GM12878 (cell line): ENCODE measurements at regions not wholly inside any gene's neighbourhood (a gene's known extent, or its start where the extent isn't known, plus 50 kb on each side); places are given as distances from the start of the nearest gene placed in this dataset.

Experiments
- ATAC-seq: fragments of 200-7000 bp; cut with Tn5 transposase; 3 replicates; pipeline ENCODE4 v1.9.1; 2020; ENCODE audit warnings: mild to moderate bottlenecking, moderate library complexity
- BruUV-seq: library from RNA; stranded (reverse); fragments of 400-500 nt; replicated peaks from 2 replicates; lab custom pipeline; 2021; lab: Mats Ljungman, UMichigan
- CTCF ChIA-PET: fragments of 300-600 bp; sonication (Branson Sonifier 250); formaldehyde crosslinking; extraction: SDS; loops from one replicate; lab custom pipeline; 2021; ENCODE audit warnings: inconsistent platforms; lab: Yijun Ruan, JAX
- POLR2A ChIA-PET: fragments of 350-600 bp; formaldehyde crosslinking; extraction: SDS; loops from one replicate; lab custom pipeline; 2021; ENCODE audit warnings: inconsistent platforms; lab: Charles Lee
- RAD21 ChIA-PET: fragments of 300-600 bp; sonication (Branson Sonifier 250); formaldehyde crosslinking; loops from one replicate; lab custom pipeline; 2023; ENCODE audit warnings: antibody characterized with exemption; ENCODE audit not compliant: unreplicated experiment; lab: Charles Lee
- SMC1A ChIA-PET: fragments of 300-600 bp; sonication (Branson Sonifier 250); formaldehyde crosslinking; loops from one replicate; lab custom pipeline; 2023; ENCODE audit not compliant: unreplicated experiment, uncharacterized antibody; lab: Charles Lee
- DNase-seq: peaks from one replicate; pipeline ENCODE4 v3.0.0-alpha.2; 2011; ENCODE audit warnings: low read depth, low spot score
- FAIRE-seq: peaks from 3 replicates; lab custom pipeline; 2011; peaks lifted over from hg19 to GRCh38; lab: Jason Lieb, UNC
- H2AFZ ChIP-seq: 2 replicates; pipeline ENCODE4 v1.6.0; 2011; ENCODE audit warnings: low read depth, low read length, control low read depth; ENCODE audit not compliant: control insufficient read depth
- H3K27ac ChIP-seq: 2 replicates; pipeline ENCODE4 v1.5.1; 2011; ENCODE audit warnings: control low read depth; ENCODE audit not compliant: control insufficient read depth, insufficient read depth
- H3K27me3 ChIP-seq, 2 experiments: replicated peaks in 1 of 2; 2 replicates each; pipeline versions ENCODE4 v1.6.0 to v1.6.1; 2011; ENCODE audit warnings: low read length in 1 of 2; ENCODE audit not compliant: control insufficient read depth in 2 of 2, insufficient read depth in 2 of 2
- H3K36me3 ChIP-seq, 2 experiments: 2 replicates each; pipeline ENCODE4 v1.5.1; 2011; ENCODE audit warnings: low read length in 1 of 2; ENCODE audit not compliant: control insufficient read depth in 2 of 2, insufficient read depth in 2 of 2
- H3K4me1 ChIP-seq: 2 replicates; pipeline ENCODE4 v1.6.1; 2011; ENCODE audit warnings: mild to moderate bottlenecking, low read length, moderate library complexity, mixed read lengths; ENCODE audit not compliant: control insufficient read depth, insufficient read depth
- H3K4me2 ChIP-seq: 2 replicates; pipeline ENCODE4 v1.6.0; 2011; ENCODE audit warnings: control low read depth; ENCODE audit not compliant: control insufficient read depth, insufficient read depth
- H3K4me3 ChIP-seq: fragments of 200-600 bp; sonication (generic); 2 replicates; pipeline ENCODE4 v1.5.1; 2016
- H3K79me2 ChIP-seq: 2 replicates; pipeline ENCODE4 v1.6.0; 2011; ENCODE audit warnings: low read length; ENCODE audit not compliant: control insufficient read depth, insufficient read depth
- H3K9ac ChIP-seq: 2 replicates; pipeline ENCODE4 v1.8.0; 2011; ENCODE audit warnings: low read length, control low read depth, mixed read lengths; ENCODE audit not compliant: control insufficient read depth, insufficient read depth
- H3K9me3 ChIP-seq: replicated peaks from 3 replicates; pipeline ENCODE4 v1.5.1; 2011; ENCODE audit warnings: mild to moderate bottlenecking, low read length; ENCODE audit not compliant: control insufficient read depth, insufficient read depth
- H4K20me1 ChIP-seq: 2 replicates; pipeline ENCODE4 v1.6.0; 2011; ENCODE audit not compliant: control insufficient read depth, insufficient read depth
- BCL11A ChIP-seq: IDR thresholded peaks from 2 replicates; pipeline ENCODE4 v1.6.1; 2011; ENCODE audit warnings: low read depth, low read length
- CBX5 ChIP-seq: sonication (generic); IDR thresholded peaks from 2 replicates; pipeline ENCODE4 v1.6.1; 2016; ENCODE audit warnings: low read depth, moderate library complexity, mild to moderate bottlenecking, inconsistent platforms
- EP300 ChIP-seq, 2 experiments: fragments of 150-350 bp in 1 of 2; IDR thresholded peaks; 2 replicates each; pipeline ENCODE4 v1.6.1; 2011 to 2012; ENCODE audit warnings: low read depth in 2 of 2, low read length in 2 of 2, borderline replicate concordance in 1 of 2, improper control_type of control experiment in 1 of 2, inconsistent platforms in 1 of 2; ENCODE audit not compliant: control insufficient read depth in 1 of 2
- FOXM1 ChIP-seq: IDR thresholded peaks from 2 replicates; pipeline ENCODE4 v1.6.1; 2012; ENCODE audit warnings: low read depth, mild to moderate bottlenecking, inconsistent platforms, low read length, moderate library complexity
- IRF3 ChIP-seq: fragments of 450-650 bp; IDR thresholded peaks from 2 replicates; pipeline ENCODE4 v1.6.1; 2014; ENCODE audit warnings: mild to moderate bottlenecking
- MTA2 ChIP-seq: fragments of 450-650 bp; IDR thresholded peaks from 2 replicates; pipeline ENCODE4 v1.6.1; 2016; ENCODE audit warnings: low read depth, mild to moderate bottlenecking, moderate library complexity
- PAX5 ChIP-seq: IDR thresholded peaks from 2 replicates; pipeline ENCODE4 v1.6.1; 2011; ENCODE audit warnings: low read depth, low read length, borderline replicate concordance
- REST ChIP-seq: IDR thresholded peaks from 2 replicates; pipeline ENCODE4 v1.6.1; 2012; ENCODE audit warnings: mild to moderate bottlenecking, low read depth, low read length
- RUNX3 ChIP-seq: IDR thresholded peaks from 2 replicates; pipeline ENCODE4 v1.6.1; 2012; ENCODE audit warnings: low read length, inconsistent platforms
- TAF1 ChIP-seq: IDR thresholded peaks from 2 replicates; pipeline ENCODE4 v1.6.1; 2011; ENCODE audit warnings: mild to moderate bottlenecking, low read depth, low read length, borderline replicate concordance
- TCF3 ChIP-seq: IDR thresholded peaks from 2 replicates; pipeline ENCODE4 v1.6.1; 2012; ENCODE audit warnings: low read depth, mild to moderate bottlenecking, low read length, borderline replicate concordance; ENCODE audit not compliant: insufficient read depth
- WRNIP1 ChIP-seq: IDR thresholded peaks from 2 replicates; pipeline ENCODE4 v1.6.1; 2011; ENCODE audit warnings: low read depth, low read length, improper control_type of control experiment, borderline replicate concordance
- WGBS: methylation state at CpG from one replicate; pipeline ENCODE4 v1.1.6; 2016; ENCODE audit warnings: low lambda C conversion rate; ENCODE audit not compliant: insufficient replicate concordance, insufficient coverage; ENCODE audit errors: missing lambda C conversion rate; 5-methylcytosine and 5-hydroxymethylcytosine counted together
- in situ Hi-C: fragments of 300-500 bp; cut with MboI; formaldehyde crosslinking; loops from 9 replicates; pipeline ENCODE4 v1.14.3; 2018; ENCODE audit warnings: mixed read lengths
- intact Hi-C: fragments of 100-400 bp; cut with micrococcal nuclease; formaldehyde crosslinking; loops from one replicate; pipeline ENCODE4 v1.14.2; 2022; ENCODE audit not compliant: unreplicated experiment

GRCh38 chr1:117760069-117760468 is 154.2 kb downstream of the TENT5C start:
- Histone ChIP-seq H2AFZ (no peak overlapping the region), H3K4me1 (no peaks in the 10 kb centered on the region; the same call in none of the 2 replicates), H3K36me3 (no peaks in the 10 kb centered on the region), H3K27me3 (peaks cover 0 to 2% of the 10 kb centered on the region in 2 experiments; a peak in 2 of 4 replicates), H3K27ac (no peak overlapping the region), H3K9me3 (no peaks in the 10 kb centered on the region), H4K20me1 (no peaks in the 10 kb centered on the region), H3K4me2 (no peak overlapping the region), H3K9ac (no peak overlapping the region), H3K79me2 (no peaks in the 10 kb centered on the region), H3K4me3 (no peak overlapping the region)
- no peak for ATAC-seq
- SMC1A ChIA-PET = no interaction called here
- no peak for FAIRE-seq
- intact Hi-C loops = no loop called here
- no peak for TF ChIP-seq BCL11A
- no peak for TF ChIP-seq TAF1
- TF ChIP-seq IRF3 = no peak
- no peak for TF ChIP-seq TCF3
- no peak for TF ChIP-seq EP300 (IDR thresholded peaks at IDR 0.05; ENCODE audit: borderline replicate concordance in 1 of 2, control insufficient read depth in 1 of 2, low read depth in 2 of 2, low read length in 2 of 2)
- in situ Hi-C loops = no loop called here
- POLR2A ChIA-PET = no interaction called here
- WGBS = 30% methylated on average over 1 of the region's 1 CpG
- DNase-seq = no peak
- no TSS peak for BruUV-seq
- CTCF ChIA-PET = interaction anchor here (0.6 to 11.9 kb wide), 7 partner anchors 24 to 631 kb away, joined by 3 to 269 read pairs (median 7); no protein-coding TSS in a partner anchor
- RAD21 ChIA-PET = no interaction called here

- Histone ChIP-seq H3K36me3 (no peaks in the 10 kb centered on the region), H3K4me2 (no peak overlapping the region), H3K4me1 (no peaks in the 10 kb centered on the region; the same call in none of the 2 replicates), H3K4me3 (no peak overlapping the region), H3K9me3 (no peaks in the 10 kb centered on the region), H3K79me2 (no peaks in the 10 kb centered on the region), H4K20me1 (no peaks in the 10 kb centered on the region), H3K27ac (no peak overlapping the region), H3K9ac (no peak overlapping the region), H3K27me3 (peaks cover 0 to 2% of the 10 kb centered on the region in 2 experiments; a peak in 1 of 4 replicates), H2AFZ (no peak overlapping the region)
- FAIRE-seq = no peak
- BruUV-seq = no TSS peak
- 67% methylated on average over 2 of the region's 2 CpGs for WGBS
- ChIA-PET SMC1A (interaction anchor here (1.0 kb wide), 1 partner anchor 512 kb away, joined by 3 read pairs; no protein-coding TSS in a partner anchor), RAD21 (no interaction called here), POLR2A (no interaction called here), CTCF (interaction anchor here (0.5 to 11.9 kb wide), 7 partner anchors 8 to 1120 kb away, joined by 3 to 269 read pairs (median 3); no protein-coding TSS in a partner anchor)
- intact Hi-C loops (no loop called here), in situ Hi-C loops (no loop called here)
- DNase-seq = no peak
- ATAC-seq = no peak
- TF ChIP-seq CBX5 (no peak), FOXM1 (no peak), IRF3 (no peak), REST (no peak), WRNIP1 (no peak), RUNX3 (no peak), MTA2 (no peak), PAX5 (no peak)
Measured at GRCh38 chr1:117760485-117760884, 154.6 kb downstream of the TENT5C start.
